Tibial artery (tissue), 4 donors: ENCODE measurements at regions not wholly inside any gene's neighbourhood (a gene's known extent, or its start where the extent isn't known, plus 50 kb on each side); places are given as distances from the start of the nearest gene placed in this dataset.

Experiments
- DNase-seq, 2 donors: peaks; one replicate each; pipeline ENCODE4 v3.0.0-alpha.2; 2019
- H3K27ac ChIP-seq, 2 donors: fragments of 200-600 bp; sonication (generic) in 1 of 2; 1 replicate in 1 of 2; 2 replicates in 1 of 2; pipeline ENCODE4 v1.5.1; 2018 to 2019; ENCODE audit warnings: mild to moderate bottlenecking in 1 of 2
- H3K27me3 ChIP-seq, 2 donors: fragments of 200-600 bp; sonication (generic) in 1 of 2; one replicate each; pipeline versions ENCODE4 v1.5.1 to v1.6.0; 2016 to 2019
- H3K36me3 ChIP-seq, 3 donors: fragments of 200-600 bp; sonication (generic) in 2 of 3; one replicate each; pipeline ENCODE4 v1.5.1; 2016 to 2019; ENCODE audit warnings: mild to moderate bottlenecking in 2 of 3
- H3K4me1 ChIP-seq, 4 donors: fragments of 200-600 bp; sonication (generic) in 2 of 4; 1 replicate in 3 of 4; 2 replicates in 1 of 4; pipeline ENCODE4 v1.5.1; 2016 to 2019
- H3K4me3 ChIP-seq, 2 donors: fragments of 200-600 bp; sonication (generic) in 1 of 2; 1 replicate in 1 of 2; 2 replicates in 1 of 2; pipeline ENCODE4 v1.5.1; 2018 to 2019; ENCODE audit warnings: mild to moderate bottlenecking in 2 of 2
- H3K9me3 ChIP-seq, 3 donors: fragments of 200-600 bp; sonication (generic) in 1 of 3; one replicate each; pipeline ENCODE4 v1.5.1; 2016 to 2019
- intact Hi-C: fragments of 100-400 bp; cut with DNase I; formaldehyde crosslinking; loops from one replicate; pipeline ENCODE4 v1.15.0; 2023; ENCODE audit warnings: low total_unique reads
- TF ChIP-seq, protein P1 (sequence below), 2 experiments: fragments of 200-600 bp in 1 of 2; fragments of 450-650 bp in 1 of 2; IDR thresholded peaks; one replicate each; pipeline ENCODE4 v1.5.1; 2017 to 2019; ENCODE audit warnings: antibody characterized with exemption in 2 of 2, mild to moderate bottlenecking in 1 of 2, moderate library complexity in 1 of 2

DNA sequence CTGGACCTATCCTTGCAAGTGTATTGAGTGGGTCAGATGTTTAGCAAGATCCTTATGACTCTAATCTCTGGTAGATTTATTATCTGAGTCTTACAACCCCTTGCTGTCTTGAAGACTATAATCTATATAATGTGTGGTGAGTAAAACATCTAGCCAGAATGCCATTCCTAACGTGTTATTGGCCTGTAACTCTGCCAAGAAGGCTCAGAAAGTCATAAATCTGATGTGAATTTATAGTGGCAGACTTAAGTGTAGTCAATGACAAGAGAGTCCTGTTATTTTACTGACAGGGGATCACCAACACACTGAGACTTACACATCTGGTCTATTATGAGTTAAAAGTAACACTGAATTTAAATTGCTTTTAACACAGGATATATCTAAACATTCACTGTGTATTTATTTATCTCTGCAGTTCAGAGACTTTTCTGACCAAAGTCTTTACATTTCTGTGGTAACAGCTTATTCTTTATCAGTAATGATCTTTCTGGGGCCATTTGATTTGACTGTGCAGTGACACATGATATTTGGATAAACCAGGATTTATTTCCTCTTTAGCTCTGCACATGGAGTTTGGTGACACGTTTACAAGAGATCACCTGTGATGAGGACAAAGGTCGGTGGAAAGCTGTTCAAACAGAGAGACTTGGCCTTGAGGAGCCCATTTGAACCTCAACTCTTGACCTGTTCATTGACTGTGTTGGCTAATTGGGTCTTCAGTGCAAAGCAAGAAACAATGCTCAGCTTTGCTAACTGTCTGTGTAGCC, 415.8 kb downstream of the STIM2 start:
- no peaks in the 10 kb centered on the region for H3K9me3 ChIP-seq
- intact Hi-C loops: no loop called here
- no peak overlapping the region for H3K4me3 ChIP-seq
- H3K27me3 ChIP-seq: no peaks in the 10 kb centered on the region
- no peaks in the 10 kb centered on the region for H3K4me1 ChIP-seq
- TF ChIP-seq, protein P1, sequence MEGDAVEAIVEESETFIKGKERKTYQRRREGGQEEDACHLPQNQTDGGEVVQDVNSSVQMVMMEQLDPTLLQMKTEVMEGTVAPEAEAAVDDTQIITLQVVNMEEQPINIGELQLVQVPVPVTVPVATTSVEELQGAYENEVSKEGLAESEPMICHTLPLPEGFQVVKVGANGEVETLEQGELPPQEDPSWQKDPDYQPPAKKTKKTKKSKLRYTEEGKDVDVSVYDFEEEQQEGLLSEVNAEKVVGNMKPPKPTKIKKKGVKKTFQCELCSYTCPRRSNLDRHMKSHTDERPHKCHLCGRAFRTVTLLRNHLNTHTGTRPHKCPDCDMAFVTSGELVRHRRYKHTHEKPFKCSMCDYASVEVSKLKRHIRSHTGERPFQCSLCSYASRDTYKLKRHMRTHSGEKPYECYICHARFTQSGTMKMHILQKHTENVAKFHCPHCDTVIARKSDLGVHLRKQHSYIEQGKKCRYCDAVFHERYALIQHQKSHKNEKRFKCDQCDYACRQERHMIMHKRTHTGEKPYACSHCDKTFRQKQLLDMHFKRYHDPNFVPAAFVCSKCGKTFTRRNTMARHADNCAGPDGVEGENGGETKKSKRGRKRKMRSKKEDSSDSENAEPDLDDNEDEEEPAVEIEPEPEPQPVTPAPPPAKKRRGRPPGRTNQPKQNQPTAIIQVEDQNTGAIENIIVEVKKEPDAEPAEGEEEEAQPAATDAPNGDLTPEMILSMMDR (IDR thresholded peaks at IDR 0.05): no peak
- no peaks in the 10 kb centered on the region for H3K36me3 ChIP-seq
- H3K27ac ChIP-seq: no peak overlapping the region
- no peak for DNase-seq

DNA sequence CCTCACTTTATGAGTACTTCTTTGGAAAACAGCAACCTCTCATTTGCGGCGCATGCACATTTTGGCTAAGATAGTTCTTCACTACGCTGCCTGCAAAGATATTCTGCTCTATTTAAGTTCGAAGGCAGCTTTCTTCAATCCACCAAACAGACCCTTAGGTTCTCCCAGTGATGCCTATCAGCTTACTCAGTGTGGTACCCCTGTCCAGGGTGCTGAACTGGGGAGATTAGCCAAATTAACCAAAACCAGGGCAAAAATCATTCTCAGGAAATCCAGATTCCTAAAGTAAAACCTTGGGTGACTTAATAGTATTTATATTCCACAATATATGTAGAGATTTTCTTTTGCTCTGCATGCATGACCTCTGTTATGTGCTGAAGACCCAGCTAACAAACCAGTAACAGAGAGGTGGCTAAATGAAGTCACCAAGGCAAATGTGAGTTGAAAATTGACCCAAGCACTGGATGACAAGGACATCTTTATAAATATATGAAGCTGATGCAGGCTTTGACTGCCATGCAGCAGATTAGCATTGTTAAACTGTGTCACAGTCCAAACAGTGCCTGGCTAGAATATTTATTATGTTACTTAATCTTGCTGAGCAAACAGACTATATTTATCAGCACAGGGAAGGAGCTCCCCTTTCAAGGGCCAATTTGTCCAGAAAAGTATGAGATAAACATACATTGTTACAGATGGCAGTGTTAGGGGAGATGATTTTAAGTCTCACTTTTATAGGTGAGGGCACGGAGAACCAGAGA, 418.2 kb downstream of the STIM2 start:
- no peak for DNase-seq
- no peaks in the 10 kb centered on the region for H3K4me1 ChIP-seq
- no peaks in the 10 kb centered on the region for H3K36me3 ChIP-seq
- H3K27me3 ChIP-seq: no peaks in the 10 kb centered on the region
- intact Hi-C loops: no loop called here
- no peak overlapping the region for H3K4me3 ChIP-seq
- no peaks in the 10 kb centered on the region for H3K9me3 ChIP-seq
- H3K27ac ChIP-seq: no peak overlapping the region
- TF ChIP-seq, protein P1 (IDR thresholded peaks at IDR 0.05): no peak

DNA sequence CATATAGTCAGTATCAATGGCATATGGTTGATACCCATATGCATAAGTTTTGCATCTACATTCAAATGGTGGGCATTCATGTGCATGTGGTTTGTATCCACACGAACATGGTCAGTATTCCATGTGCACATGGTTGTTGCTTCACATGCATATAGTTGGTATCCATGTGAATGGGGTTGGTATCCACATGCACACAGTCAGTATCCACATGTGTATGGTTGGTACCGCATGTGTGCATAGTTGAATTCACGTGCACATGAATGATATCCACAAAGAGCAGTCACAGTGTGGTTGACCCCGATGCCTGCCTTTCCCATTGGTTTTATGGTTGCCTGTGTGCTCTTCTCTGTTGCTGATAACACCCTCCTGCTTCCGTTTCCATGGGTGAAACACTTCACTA, 427.9 kb downstream of the STIM2 start:
- no peaks in the 10 kb centered on the region for H3K36me3 ChIP-seq
- TF ChIP-seq, protein P1 (IDR thresholded peaks at IDR 0.05): no peak
- H3K4me1 ChIP-seq: no peaks in the 10 kb centered on the region
- H3K27ac ChIP-seq: no peak overlapping the region
- intact Hi-C loops: no loop called here
- no peaks in the 10 kb centered on the region for H3K9me3 ChIP-seq
- DNase-seq: no peak
- H3K27me3 ChIP-seq: no peaks in the 10 kb centered on the region
- no peak overlapping the region for H3K4me3 ChIP-seq

DNA sequence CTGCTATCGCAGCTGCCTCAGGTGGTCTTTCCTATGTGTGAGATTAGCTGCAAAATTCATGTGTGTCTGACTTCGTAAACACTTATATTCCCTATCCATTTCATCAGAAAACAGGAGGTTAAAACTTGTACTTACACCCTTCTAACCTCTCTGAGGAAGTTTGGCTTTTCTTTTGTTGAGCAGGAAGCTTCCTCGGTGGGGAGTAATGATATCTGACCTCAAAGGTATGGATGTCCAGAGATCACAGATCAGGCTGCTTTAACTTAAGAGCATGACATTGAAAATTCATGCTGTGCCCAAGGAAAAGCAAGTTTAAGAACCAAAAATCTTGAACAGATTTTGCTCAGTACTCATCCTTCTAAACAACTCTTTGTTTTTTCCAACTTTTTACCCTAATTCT, 429.1 kb downstream of the STIM2 start:
- Histone ChIP-seq H3K9me3 (no peaks in the 10 kb centered on the region), H3K27ac (no peak overlapping the region), H3K4me3 (no peak overlapping the region), H3K36me3 (no peaks in the 10 kb centered on the region), H3K27me3 (no peaks in the 10 kb centered on the region), H3K4me1 (no peaks in the 10 kb centered on the region)
- intact Hi-C loops: no loop called here
- TF ChIP-seq, protein P1 (IDR thresholded peaks at IDR 0.05): no peak
- no peak for DNase-seq

DNA sequence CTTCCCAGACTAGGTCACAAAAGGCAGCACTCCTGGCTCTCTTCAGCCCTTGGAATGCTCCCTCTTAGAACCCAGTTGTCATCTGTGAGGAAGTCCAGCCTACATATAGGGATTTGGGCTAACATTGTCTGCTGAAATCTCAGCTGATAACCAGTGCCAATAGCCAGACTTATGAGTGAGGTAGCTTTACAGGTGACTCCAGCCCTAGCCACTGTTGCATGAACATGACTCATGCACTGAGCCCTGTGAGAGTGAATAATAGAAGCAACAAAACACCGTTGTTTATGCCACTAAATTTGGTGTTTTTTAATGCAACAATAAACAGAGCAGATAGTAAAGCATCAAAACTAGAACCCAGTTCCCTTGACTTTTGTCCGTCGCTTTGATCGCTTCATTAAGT, 433.2 kb downstream of the STIM2 start:
- Histone ChIP-seq H3K27ac (no peak overlapping the region), H3K4me3 (no peak overlapping the region), H3K36me3 (no peaks in the 10 kb centered on the region), H3K4me1 (no peaks in the 10 kb centered on the region), H3K9me3 (no peaks in the 10 kb centered on the region), H3K27me3 (no peaks in the 10 kb centered on the region)
- no peak for DNase-seq
- TF ChIP-seq, protein P1 (IDR thresholded peaks at IDR 0.05): no peak
- intact Hi-C loops: no loop called here
